Thoracic aorta (tissue), 2 donors: ENCODE measurements at regions not wholly inside any gene's neighbourhood (a gene's known extent, or its start where the extent isn't known, plus 50 kb on each side); places are given as distances from the start of the nearest gene placed in this dataset.

ENCODE experiments used
- ATAC-seq: fragments of 150-250 bp; one replicate; pipeline ENCODE4 v1.8.0; 2017; ENCODE audit warnings: low read depth; ENCODE audit not compliant: insufficient number of reproducible peaks, low FRiP score
- DNase-seq: peaks from one replicate; pipeline ENCODE4 v3.0.0-alpha.2; 2020; ENCODE audit warnings: low spot score
- H3K27ac ChIP-seq, 2 donors: fragments of 200-600 bp; sonication (generic); 1 replicate in 1 of 2; 2 replicates in 1 of 2; pipeline ENCODE4 v1.5.1; 2016; ENCODE audit warnings: mild to moderate bottlenecking in 2 of 2, moderate library complexity in 2 of 2
- H3K27me3 ChIP-seq: fragments of 200-600 bp; sonication (generic); replicated peaks from 2 replicates; pipeline ENCODE4 v1.6.0; 2016; ENCODE audit warnings: mild to moderate bottlenecking; ENCODE audit not compliant: insufficient read depth
- H3K36me3 ChIP-seq: fragments of 200-600 bp; sonication (generic); one replicate; pipeline ENCODE4 v1.5.1; 2016
- H3K4me1 ChIP-seq, 2 donors: fragments of 200-600 bp; sonication (generic); 1 replicate in 1 of 2; 2 replicates in 1 of 2; pipeline versions ENCODE4 v1.5.1 to v1.6.0; 2016; ENCODE audit warnings: low read depth in 2 of 2, mild to moderate bottlenecking in 1 of 2; ENCODE audit not compliant: control insufficient read depth in 1 of 2
- H3K4me3 ChIP-seq: fragments of 200-600 bp; sonication (generic); 2 replicates; pipeline ENCODE4 v1.5.1; 2016; ENCODE audit warnings: mild to moderate bottlenecking
- H3K9me3 ChIP-seq: fragments of 200-600 bp; sonication (generic); 2 replicates; pipeline ENCODE4 v1.5.1; 2016
- CTCF ChIP-seq: fragments of 200-600 bp; sonication (generic); IDR thresholded peaks from one replicate; pipeline ENCODE4 v1.5.1; 2019; ENCODE audit warnings: antibody characterized with exemption

DNA sequence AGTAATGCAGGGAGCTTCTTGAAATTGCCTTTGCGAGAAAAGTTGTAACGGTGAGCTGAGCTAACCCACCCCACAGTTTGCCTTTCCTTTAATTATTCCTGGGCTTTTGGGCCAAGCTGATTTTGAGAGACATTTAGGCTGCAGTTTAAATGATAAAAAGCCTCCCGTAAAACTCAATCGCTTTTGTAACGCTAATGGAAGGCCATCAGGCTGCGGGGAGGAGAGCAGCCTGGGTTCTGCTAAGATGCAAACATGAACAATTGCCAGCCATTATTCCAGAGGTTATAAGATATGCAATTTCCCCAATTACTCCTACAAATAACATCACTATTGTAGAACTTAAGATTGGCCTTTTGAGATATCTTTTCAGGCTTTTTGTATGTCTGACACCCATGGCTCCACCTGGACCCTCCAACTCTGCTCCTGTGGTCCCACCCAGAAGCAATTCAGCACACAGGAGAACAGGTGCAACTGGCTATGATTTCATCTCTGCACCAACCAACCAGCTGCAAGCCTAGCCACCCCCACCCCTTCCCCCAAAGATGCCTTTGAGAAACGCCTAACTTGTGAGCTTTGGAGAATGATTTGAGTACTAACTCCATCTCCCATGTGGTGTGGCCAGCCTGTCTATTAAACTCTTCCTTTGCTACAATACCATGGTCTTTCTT lies 108.2 kb upstream of the FAM9C start:
- ATAC-seq, result no peak
- no peak overlapping the region for H3K4me3 ChIP-seq

DNA sequence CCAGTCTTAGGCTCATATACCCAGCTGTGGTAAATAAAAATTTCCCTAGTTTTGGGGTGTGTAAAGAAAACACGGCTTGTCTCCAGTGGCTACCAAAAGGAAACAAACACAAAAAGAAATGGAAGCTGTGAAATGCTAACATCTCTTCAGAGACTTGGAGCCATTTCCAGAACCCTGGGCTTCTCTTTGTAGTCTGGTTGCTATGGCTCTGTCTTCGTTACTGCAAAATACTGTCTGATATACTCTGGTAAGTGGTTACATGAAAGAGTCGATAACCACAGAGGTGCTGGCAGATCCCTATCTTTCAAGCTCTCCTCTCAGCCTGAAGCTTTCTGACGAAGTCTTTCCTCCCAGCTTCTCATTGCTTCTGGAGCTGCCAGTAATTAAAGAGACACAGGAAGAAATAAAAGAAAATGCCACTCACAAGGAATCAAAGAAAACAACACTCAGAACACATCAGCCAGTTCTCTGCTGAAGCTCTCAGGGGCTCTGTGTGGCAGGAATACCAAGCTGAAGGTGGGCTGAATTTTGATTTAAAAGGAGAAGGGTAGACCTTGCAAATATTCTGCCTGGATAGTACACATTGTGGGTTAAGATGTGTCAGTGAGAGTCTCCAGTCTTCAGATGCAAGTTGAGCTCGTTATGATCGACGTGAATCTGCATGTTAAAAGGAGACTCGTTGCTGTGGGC lies 107.6 kb upstream of the FAM9C start:
- Histone ChIP-seq H3K4me1 (peaks cover 0 to 14% of the 10 kb centered on the region in 2 donors), H3K9me3 (no peaks in the 10 kb centered on the region), H3K36me3 (no peaks in the 10 kb centered on the region), H3K27ac (peak overlapping the region; percentile 57 to 63), H3K4me3 (peak overlapping the region; percentile 20), H3K27me3 (no peaks in the 10 kb centered on the region)
- ATAC-seq (no peak), DNase-seq (no peak)
- no peak for TF ChIP-seq CTCF

More for the DNA sequence above, 108.2 kb upstream of the FAM9C start:
- H3K9me3 ChIP-seq, result no peaks in the 10 kb centered on the region
- no peak for DNase-seq
- no peaks in the 10 kb centered on the region for H3K27me3 ChIP-seq
- peaks cover 0 to 14% of the 10 kb centered on the region in 2 donors for H3K4me1 ChIP-seq
- H3K36me3 ChIP-seq, result no peaks in the 10 kb centered on the region
- no peak for TF ChIP-seq CTCF
- H3K27ac ChIP-seq, result peak overlapping the region in 1 of 2 donors; percentile 57

DNA sequence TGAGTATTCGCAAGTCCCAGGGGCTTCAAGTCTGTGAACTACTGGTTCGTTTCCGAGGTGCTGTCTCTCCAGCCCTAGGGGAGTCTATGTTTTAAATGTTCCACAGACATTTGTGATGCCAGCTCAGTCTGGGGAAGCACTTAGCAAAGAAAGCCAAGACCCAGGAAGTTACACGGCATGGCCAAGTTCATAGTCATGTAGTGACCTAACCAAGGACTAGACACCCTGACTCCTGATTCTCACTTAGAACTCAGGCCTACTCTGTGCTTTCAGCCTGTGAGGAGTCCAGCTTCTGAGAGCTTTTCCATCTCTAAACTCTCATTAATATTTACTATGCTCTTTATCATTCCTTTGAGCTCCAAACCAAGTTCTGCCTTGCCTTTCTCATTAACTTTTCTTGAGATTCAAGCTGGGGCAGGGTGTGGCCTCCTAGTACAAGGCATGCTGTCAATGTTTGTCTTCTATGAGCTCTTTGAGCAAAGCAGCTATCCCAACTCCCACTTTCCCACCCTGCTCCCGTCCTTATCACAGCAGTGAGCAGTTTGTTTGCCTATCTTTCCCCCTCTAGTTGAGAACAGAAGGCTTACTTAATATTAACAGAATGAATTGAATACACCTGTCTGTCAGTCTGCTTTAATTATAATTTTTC lies 105.4 kb upstream of the FAM9C start:
- ATAC-seq (no peak), DNase-seq (no peak)
- H3K27ac ChIP-seq, result peak overlapping the region in 1 of 2 donors; percentile 7
- no peaks in the 10 kb centered on the region for H3K27me3 ChIP-seq
- H3K9me3 ChIP-seq, result no peaks in the 10 kb centered on the region
- no peak overlapping the region for H3K4me3 ChIP-seq
- TF ChIP-seq CTCF, result no peak
- no peaks in the 10 kb centered on the region for H3K36me3 ChIP-seq
- peaks cover 0 to 21% of the 10 kb centered on the region in 2 donors for H3K4me1 ChIP-seq

DNA sequence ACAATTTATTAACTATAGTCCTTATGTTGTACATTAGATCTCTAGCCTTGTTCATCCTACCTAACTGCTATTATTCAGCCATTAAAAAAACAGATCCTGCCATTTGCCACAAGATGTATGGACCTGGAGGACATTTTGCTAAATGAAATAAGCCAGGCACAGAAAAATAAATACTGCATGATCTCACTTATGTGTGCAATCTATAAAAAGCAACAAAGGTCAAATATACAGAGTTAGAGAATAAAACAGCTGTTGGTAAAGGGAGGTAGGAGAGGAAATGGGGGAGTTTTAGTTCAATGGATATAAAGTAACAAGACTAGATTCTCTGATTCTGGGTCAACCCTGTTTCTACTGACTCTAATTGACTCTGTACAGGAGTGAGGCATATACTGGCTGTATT lies 103.3 kb upstream of the FAM9C start:
- DNase-seq, result no peak
- Histone ChIP-seq H3K4me1 (peaks cover 0 to 22% of the 10 kb centered on the region in 2 donors), H3K27ac (no peak overlapping the region), H3K36me3 (no peaks in the 10 kb centered on the region), H3K27me3 (no peaks in the 10 kb centered on the region), H3K9me3 (no peaks in the 10 kb centered on the region), H3K4me3 (no peak overlapping the region)
- no peak for ATAC-seq
- TF ChIP-seq CTCF, result no peak

GRCh38 chrX:13147147-13147546 lies 102.7 kb upstream of the FAM9C start:
- H3K27me3 ChIP-seq, result no peaks in the 10 kb centered on the region
- H3K4me3 ChIP-seq, result no peak overlapping the region
- no peak overlapping the region for H3K27ac ChIP-seq
- peaks cover 0 to 20% of the 10 kb centered on the region in 2 donors for H3K4me1 ChIP-seq
- no peaks in the 10 kb centered on the region for H3K36me3 ChIP-seq
- no peak for TF ChIP-seq CTCF
- DNase-seq, result no peak
- H3K9me3 ChIP-seq, result no peaks in the 10 kb centered on the region
- no peak for ATAC-seq
